ENCODE measurements at regions not wholly inside any gene's neighbourhood (a gene's known extent, or its start where the extent isn't known, plus 50 kb on each side); places are given as distances from the start of the nearest gene placed in this dataset.

DNA sequence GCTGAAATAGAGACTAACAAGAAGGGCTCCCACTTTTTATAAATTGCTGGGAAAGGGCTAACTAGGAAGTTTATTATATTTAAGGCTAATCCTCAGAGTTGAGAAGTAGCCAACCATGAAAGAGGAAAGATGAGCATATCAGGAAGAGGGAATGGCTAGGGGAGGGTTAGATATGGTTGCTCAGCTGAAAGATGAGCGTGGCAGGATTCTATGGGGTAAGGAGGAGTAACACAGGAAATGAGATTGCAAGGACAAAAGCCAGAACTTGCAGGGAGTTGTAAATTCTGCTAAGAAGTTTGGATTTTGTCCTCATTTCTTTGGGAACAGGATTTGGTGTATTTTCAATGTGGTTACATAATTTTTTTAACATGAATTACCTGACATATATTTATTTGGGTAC lies 127.4 kb upstream of the ATP2B1 start:
- TF ChIP-seq, protein P1, sequence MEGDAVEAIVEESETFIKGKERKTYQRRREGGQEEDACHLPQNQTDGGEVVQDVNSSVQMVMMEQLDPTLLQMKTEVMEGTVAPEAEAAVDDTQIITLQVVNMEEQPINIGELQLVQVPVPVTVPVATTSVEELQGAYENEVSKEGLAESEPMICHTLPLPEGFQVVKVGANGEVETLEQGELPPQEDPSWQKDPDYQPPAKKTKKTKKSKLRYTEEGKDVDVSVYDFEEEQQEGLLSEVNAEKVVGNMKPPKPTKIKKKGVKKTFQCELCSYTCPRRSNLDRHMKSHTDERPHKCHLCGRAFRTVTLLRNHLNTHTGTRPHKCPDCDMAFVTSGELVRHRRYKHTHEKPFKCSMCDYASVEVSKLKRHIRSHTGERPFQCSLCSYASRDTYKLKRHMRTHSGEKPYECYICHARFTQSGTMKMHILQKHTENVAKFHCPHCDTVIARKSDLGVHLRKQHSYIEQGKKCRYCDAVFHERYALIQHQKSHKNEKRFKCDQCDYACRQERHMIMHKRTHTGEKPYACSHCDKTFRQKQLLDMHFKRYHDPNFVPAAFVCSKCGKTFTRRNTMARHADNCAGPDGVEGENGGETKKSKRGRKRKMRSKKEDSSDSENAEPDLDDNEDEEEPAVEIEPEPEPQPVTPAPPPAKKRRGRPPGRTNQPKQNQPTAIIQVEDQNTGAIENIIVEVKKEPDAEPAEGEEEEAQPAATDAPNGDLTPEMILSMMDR (IDR thresholded peaks at IDR 0.05), result no peak
- TF ChIP-seq POLR2A (IDR thresholded peaks at IDR 0.05), result no peak
